ENCODE measurements at regions not wholly inside any gene's neighbourhood (a gene's known extent, or its start where the extent isn't known, plus 50 kb on each side); places are given as distances from the start of the nearest gene placed in this dataset.

- Histone ChIP-seq H3K4me3 (ENCODE audit: low read length) (no peak overlapping the region), H3K4me1 (ENCODE audit: control insufficient read depth, insufficient read depth, low read length) (no peaks in the 10 kb centered on the region), H3K36me3 (ENCODE audit: control insufficient read depth, insufficient read depth, low read length) (no peaks in the 10 kb centered on the region), H3K9me3 (ENCODE audit: control insufficient read depth, insufficient read depth, low read length) (peaks cover 4% of the 10 kb centered on the region), H3K27ac (ENCODE audit: low read length) (no peak overlapping the region), H3K27me3 (ENCODE audit: control insufficient read depth, insufficient read depth, low read length) (no peaks in the 10 kb centered on the region)
- WGBS (ENCODE audit: insufficient coverage): 96% methylated on average over 2 of the region's 2 CpGs
- DNase-seq: no peak
- intact Hi-C loops (cut with micrococcal nuclease): no loop called here
- H3K36me3 Mint-ChIP-seq: peaks cover 12% of the 10 kb centered on the region
- TF ChIP-seq, protein P1, sequence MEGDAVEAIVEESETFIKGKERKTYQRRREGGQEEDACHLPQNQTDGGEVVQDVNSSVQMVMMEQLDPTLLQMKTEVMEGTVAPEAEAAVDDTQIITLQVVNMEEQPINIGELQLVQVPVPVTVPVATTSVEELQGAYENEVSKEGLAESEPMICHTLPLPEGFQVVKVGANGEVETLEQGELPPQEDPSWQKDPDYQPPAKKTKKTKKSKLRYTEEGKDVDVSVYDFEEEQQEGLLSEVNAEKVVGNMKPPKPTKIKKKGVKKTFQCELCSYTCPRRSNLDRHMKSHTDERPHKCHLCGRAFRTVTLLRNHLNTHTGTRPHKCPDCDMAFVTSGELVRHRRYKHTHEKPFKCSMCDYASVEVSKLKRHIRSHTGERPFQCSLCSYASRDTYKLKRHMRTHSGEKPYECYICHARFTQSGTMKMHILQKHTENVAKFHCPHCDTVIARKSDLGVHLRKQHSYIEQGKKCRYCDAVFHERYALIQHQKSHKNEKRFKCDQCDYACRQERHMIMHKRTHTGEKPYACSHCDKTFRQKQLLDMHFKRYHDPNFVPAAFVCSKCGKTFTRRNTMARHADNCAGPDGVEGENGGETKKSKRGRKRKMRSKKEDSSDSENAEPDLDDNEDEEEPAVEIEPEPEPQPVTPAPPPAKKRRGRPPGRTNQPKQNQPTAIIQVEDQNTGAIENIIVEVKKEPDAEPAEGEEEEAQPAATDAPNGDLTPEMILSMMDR (IDR thresholded peaks at IDR 0.05): no peak
- ATAC-seq: no peak
- peaks cover 10 to 26% of the 10 kb centered on the region in 2 donors for H3K9me3 Mint-ChIP-seq
- no peak overlapping the region for H3K4me3 Mint-ChIP-seq
- no peak overlapping the region for H3K27ac Mint-ChIP-seq
- no peaks in the 10 kb centered on the region for H3K4me1 Mint-ChIP-seq
- no peaks in the 10 kb centered on the region for H3K27me3 Mint-ChIP-seq (ENCODE audit: low read depth in 2 of 2)
Observed at GRCh38 chr2:187266147-187266546, 181.9 kb downstream of the CALCRL start.

DNA sequence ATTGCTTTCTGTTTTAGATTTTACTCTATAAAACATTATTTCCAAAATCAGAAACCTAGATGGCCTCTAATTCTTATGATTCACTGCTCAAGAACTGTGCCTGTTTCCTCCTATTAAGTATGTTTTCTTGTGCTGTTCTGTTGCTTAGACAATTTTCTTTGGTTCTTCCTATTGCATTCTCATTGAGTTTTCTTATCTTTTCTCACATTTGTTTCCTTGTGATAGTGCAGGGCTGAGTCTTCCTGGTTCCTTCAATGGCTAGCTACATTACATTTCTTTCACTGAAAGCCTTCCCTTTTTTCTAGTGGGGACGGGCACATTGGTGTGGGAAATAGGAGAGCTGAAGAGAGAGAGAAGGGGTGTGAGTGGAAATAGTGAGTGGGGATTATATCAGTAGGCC lies 183.4 kb downstream of the CALCRL start:
- Mint-ChIP-seq H3K4me3 (no peak overlapping the region), H3K4me1 (no peaks in the 10 kb centered on the region), H3K27me3 (ENCODE audit: low read depth in 2 of 2) (no peaks in the 10 kb centered on the region), H3K9me3 (peaks cover 10 to 17% of the 10 kb centered on the region in 2 donors), H3K27ac (no peak overlapping the region), H3K36me3 (peaks cover 12% of the 10 kb centered on the region)
- Histone ChIP-seq H3K9me3 (ENCODE audit: control insufficient read depth, insufficient read depth, low read length) (peaks cover 4% of the 10 kb centered on the region), H3K27me3 (ENCODE audit: control insufficient read depth, insufficient read depth, low read length) (no peaks in the 10 kb centered on the region), H3K36me3 (ENCODE audit: control insufficient read depth, insufficient read depth, low read length) (no peaks in the 10 kb centered on the region), H3K4me3 (ENCODE audit: low read length) (no peak overlapping the region), H3K27ac (ENCODE audit: low read length) (no peak overlapping the region), H3K4me1 (ENCODE audit: control insufficient read depth, insufficient read depth, low read length) (no peaks in the 10 kb centered on the region)
- ATAC-seq (no peak), DNase-seq (no peak)
- TF ChIP-seq, protein P1 (IDR thresholded peaks at IDR 0.05): no peak
- intact Hi-C loops (cut with micrococcal nuclease): no loop called here
- WGBS (ENCODE audit: insufficient coverage): 14% methylated on average over 1 of the region's 1 CpG

DNA sequence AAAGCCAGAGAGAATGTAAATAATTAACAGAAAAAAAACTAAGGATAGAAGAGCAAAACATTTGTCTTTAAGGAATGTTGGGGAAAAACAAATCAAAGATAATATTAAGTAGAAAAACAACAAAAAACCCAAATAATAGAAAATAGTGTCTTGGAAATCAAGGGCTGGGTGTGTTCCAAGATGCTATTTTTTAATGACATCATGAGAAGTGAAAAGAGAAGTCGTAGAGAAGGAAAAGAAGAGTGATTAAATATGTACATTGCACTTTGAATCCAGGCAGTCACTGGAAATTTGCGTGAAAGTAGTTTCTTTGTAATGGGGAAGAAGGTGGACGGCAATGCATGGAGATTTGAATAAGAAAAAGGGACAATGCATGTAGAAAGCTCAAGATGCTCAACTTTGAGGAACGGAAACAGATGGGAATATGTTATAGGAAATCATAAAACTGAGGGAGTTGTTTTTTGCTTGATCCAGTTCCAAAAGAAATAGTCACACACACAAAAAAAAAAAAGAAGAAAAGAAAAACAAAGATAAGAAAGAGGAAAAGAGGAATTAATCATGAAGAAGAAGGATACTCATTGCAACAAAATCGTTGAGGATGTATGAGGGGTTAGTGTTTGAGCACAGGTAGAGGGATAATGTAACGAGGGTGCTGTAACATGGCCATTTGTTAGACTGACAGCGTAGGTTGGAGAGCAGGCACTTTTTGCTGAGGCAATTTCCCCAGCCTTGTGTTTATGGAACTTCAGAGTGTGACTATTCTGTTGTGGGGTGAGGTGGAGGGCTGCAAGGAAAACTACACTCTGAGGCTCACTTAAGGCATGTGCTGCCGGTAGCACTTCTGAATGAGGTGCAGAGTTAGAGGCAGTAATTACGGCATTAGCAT lies 184.1 kb downstream of the CALCRL start:
- no peaks in the 10 kb centered on the region for H3K27me3 ChIP-seq (ENCODE audit: control insufficient read depth, insufficient read depth, low read length)
- Mint-ChIP-seq H3K4me1 (no peaks in the 10 kb centered on the region), H3K27ac (no peak overlapping the region), H3K9me3 (peaks cover 10 to 17% of the 10 kb centered on the region in 2 donors), H3K4me3 (no peak overlapping the region), H3K36me3 (peaks cover 12% of the 10 kb centered on the region), H3K27me3 (ENCODE audit: low read depth in 2 of 2) (no peaks in the 10 kb centered on the region)
- no peak for ATAC-seq
- intact Hi-C loops (cut with micrococcal nuclease): no loop called here
- H3K27ac ChIP-seq (ENCODE audit: low read length): no peak overlapping the region
- WGBS (ENCODE audit: insufficient coverage): 44% methylated on average over 8 of the region's 9 CpGs
- DNase-seq: no peak
- no peaks in the 10 kb centered on the region for H3K36me3 ChIP-seq (ENCODE audit: control insufficient read depth, insufficient read depth, low read length)
- no peaks in the 10 kb centered on the region for H3K4me1 ChIP-seq (ENCODE audit: control insufficient read depth, insufficient read depth, low read length)
- H3K9me3 ChIP-seq (ENCODE audit: control insufficient read depth, insufficient read depth, low read length): peaks cover 4% of the 10 kb centered on the region
- no peak overlapping the region for H3K4me3 ChIP-seq (ENCODE audit: low read length)
- TF ChIP-seq, protein P1 (IDR thresholded peaks at IDR 0.05): no peak

Measured in natural killer cell (primary cell).